ENCODE measurements at regions not wholly inside any gene's neighbourhood (a gene's known extent, or its start where the extent isn't known, plus 50 kb on each side); places are given as distances from the start of the nearest gene placed in this dataset.
"Not testable (repeated sequence)": the region's sequence is repeated elsewhere in the genome, so short reads cannot be mapped to it uniquely, and the experiment has no call there.

DNA sequence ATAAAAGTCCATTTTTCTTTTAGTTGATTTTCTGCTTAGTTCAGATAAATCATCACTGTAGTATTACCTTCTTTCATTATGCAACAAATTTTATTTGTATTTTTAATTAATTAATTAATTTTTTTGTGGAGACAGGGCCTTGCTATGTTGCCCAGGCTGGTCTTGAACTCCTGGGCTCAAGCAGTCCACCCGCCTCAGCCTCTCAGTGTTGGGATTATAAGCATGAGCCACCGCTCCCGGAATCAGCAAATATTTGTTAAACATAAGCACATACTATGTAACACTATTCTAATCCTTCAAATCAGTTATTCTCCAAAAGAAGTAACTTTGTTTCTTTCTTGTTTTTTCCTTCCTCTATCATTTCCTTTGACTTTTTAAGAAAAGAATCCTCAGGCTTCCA is 584.8 kb upstream of the ANKRD30A start:
- DNase-seq: no peak

DNA sequence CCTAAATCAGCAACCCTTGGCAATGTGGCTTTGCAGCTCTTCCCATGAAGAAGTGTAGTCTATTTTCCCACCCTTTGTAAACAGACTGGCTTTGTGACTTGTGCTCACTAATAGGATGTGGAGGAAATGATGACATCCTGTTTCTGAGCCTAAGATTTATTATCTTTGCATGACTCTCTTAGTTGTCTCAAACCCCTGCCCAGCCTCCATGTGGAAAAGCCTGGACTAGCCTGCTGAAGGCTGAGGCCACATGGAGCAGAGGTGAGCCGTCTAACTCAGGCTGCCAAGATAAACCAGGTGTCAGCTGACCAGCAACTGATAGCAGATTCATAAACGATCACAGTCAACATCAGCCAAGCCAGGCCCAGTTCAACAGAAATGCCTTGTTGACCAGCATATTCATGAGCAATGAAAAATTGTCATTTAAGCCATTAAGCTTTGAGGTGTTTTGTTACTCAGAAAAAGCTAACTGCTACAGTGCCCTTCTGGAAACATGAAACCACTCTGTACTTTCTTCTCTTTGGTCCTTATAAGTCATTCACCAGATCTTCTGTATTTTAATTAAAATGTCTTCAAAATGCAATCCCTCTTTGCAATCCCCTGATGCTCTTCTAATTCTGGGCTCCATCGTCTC is 586.3 kb upstream of the ANKRD30A start:
- DNase-seq: peak in 1 of 2 experiments; percentile 69

DNA sequence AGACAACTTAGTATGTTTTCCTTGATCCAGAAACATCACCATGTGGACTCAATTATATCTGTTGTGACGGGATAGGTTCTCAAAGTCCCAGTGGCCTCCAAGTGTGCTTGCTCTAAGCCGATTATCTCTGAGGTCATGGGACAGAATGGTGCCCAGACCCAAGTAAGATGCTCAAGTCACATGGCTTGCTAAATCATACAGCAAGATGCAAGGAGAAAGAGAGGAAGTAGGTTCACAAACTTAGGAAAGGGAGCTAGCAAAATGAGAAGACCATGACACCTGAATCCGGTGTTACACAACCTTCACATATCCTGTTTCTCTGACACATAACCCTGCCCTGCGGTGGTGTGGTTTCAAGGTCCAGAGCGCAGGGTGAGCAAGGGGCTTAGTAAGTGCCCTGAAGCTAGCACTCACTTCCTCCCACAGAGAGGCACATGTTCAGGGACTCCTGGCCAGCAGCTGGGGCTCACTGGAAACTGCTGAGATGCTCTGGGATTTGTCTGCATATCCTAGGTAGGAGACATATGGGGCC is 590.9 kb upstream of the ANKRD30A start:
- DNase-seq: peak; percentile 59 to 92

DNA sequence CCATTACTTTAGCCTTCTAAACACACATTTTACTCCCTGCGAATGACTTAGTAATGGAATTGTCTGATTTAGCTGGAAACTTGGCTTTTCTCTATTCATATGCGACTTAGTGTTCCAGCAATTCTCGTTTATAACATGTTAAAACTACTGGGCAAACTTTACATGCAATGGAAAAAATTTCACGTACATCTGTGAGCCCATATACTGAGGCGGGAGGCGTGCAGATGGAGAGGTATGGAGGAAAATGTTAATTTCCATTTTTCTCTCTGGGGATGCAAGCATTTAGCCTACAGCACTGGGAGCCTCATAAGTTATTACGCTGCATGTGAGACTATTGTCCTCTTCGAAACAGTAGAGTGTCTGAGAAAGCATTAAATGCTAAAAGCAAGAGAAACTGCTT is 591.5 kb upstream of the ANKRD30A start:
- no peak for DNase-seq

DNA sequence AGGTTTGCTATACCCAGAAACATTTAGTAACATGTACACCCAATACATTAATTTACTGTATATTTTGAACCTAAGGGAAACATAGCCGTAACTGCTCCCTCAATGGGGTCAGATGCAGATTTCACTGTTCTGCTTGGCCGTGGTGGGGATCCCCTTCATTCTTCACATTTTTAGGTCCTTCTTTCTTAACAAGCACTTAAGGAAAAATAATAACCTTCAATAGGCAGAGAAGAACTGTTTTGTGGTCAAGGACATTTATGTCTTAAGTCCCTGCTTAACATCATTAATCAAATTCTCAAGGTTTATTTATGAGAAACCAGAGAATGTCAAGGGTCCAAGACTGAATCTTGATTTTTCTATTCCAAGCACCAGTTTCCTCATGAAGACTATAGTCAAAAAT is 592.1 kb upstream of the ANKRD30A start:
- no peak for DNase-seq

DNA sequence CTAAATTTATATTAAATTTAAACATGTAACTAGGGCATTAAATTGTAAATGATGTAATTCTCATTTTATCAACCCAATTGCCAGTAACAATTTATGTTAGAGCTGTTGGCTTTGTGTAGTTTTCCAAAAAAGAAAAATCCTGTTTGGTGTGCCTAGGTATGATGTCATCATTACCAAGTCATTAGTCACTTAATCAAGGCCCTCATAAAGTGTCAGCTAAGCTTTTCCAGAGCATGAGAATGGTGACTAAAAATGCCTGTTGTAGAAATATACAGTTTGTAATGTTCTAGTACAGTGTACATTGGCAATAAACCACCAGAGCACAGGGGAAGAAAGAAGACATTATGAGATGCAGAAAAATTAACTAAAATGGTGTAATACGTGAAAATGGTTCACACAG is 593.8 kb upstream of the ANKRD30A start:
- DNase-seq: peak in 1 of 2 experiments; percentile 1

DNA sequence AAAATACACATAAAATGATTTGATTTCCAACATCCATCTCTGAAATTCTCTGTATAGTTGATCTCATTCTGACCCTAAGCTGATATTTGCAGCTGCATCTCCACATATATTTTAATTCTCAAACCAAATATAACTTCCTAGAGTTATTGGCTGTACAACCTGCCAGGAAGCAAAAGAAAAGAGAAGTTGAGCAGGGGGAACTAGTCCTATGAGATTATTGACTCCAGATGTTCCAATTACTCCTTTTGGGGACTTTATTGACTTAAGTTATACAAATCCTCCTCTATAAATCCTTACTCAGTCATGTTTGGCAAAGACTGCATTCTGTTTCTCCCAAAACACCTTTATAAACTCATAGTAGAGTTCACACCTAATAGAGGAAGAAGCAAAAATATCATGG is 599.4 kb upstream of the ANKRD30A start:
- no peak for DNase-seq

DNA sequence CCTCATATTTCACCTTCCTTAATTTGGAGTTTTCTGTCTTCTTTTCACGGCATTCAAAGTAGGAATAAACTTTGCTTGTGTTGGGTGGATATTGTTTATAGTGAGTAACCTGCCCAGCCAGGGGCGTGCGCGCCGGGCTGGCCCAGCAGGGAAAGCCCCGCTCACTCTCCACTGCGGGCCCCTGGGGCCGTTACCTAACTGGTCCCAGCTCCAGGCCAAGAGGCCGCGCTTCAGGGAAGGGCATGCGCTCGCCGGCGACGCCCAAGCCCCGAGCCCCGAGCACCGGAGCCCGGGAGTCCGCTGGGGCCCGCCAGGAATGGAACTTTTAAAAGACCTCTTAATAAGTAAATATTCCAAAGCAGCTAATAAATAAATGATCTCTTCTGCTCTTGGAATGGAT is 601.3 kb upstream of the ANKRD30A start:
- DNase-seq: not testable (repeated sequence)

DNA sequence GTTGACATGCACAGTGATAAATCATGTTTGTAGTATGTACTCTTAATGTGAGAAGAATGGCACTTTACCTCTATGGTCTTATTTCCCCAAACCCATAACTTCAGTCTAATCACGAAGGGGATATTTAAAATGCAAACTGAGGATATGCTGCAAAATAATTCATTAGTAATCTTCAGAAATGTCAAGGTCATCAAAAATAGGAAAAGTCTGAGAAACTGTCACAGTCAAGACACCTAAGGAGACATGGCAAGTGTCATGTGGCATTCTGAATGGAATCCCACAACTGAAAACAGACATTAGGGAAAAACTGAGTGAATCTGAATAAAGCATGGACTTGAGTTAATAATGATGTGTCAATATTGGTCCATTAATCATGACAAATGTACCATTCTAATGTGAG is 605.5 kb upstream of the ANKRD30A start:
- no peak for DNase-seq

DNA sequence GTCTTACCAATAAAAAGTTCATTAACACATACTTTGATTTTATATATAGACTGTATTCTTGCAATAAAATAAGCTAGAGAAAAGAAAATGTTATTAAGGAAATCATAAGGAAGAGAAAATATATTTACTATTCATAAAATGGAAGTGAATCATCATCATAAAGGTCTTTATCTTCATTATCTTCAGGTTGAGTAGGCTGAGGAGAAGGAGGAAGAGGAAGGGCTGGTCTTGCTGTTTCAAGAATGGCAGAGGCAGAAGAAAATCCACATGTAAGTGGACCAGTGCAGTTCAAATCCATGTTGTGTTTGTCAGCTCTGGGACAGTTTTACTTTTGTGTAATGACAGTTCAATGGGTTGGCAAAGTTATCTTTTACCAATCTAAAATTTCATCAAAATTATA is 609.1 kb upstream of the ANKRD30A start:
- DNase-seq: no peak

DNA sequence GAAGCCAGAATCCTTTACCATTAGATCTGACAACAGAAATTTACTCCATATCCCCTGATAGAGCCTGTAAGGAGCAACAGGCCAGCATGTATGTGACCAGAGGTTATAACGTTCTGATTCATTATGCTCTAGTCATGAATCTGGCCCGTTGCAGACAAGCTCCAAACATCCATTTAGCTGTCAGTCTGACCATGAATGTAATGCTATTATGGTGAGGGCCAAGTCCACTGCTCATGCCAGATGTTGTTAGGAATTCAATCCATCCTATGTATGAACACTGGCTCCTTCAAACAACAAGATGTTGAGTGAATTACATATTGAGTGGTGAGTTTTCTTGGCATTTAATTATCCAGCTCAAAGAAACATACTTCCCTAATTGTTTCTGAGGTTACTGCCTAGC is 610.1 kb upstream of the ANKRD30A start:
- no peak for DNase-seq

DNA sequence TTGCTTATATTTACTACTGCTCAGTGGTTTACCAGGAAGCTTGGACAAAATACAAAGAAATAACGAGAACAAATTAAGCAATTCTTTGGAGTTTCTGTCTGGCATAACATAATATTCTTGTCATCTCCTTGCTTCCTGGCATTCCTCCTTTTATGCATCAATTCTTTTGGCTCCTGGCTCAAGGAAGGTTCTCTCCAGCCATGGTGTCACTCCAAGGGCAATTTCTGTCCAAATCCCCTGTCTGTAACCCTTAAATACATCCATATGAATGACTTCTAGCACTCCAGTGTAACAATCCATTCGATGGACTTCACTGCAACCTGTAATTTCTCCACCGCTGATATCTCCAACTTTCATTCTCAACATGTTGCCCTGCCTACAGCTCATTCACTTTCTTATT is 617.7 kb upstream of the ANKRD30A start:
- no peak for DNase-seq

DNA sequence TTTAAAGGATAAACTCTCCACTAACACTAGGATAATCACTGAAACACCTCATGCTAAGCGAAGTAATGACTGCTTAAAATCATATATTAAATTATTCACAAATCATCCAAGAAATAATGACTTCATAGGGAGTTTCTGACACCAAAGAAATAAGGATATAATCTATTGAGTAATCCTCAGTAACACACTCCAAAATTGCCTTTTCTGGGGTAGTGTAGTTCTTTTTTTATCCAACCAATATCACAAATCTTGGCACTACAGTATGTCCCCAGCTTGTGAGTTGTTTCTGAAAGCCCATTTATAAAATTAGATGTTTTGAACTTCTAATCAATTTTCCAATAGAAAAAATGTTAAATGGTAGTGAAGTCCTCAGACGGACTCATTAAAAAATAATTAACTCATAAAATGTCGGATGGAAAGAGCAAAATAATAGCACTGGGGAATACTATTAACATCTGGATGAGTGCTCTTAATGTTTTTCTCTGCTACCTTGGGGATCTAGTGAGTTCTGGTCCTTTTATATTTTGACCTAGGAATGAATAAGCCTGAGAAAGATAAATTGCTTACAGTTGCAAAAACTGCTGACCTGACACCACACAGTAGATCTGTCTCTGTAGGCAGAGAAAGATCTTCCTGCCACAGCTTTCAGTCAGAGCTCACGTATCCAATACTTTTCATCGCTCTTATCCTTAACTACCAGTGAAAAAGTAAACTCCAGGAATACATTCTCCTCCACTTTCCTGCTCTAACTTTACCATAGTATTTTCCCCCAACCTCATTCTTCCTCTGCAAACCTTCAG is 618.5 kb upstream of the ANKRD30A start:
- no peak for DNase-seq

DNA sequence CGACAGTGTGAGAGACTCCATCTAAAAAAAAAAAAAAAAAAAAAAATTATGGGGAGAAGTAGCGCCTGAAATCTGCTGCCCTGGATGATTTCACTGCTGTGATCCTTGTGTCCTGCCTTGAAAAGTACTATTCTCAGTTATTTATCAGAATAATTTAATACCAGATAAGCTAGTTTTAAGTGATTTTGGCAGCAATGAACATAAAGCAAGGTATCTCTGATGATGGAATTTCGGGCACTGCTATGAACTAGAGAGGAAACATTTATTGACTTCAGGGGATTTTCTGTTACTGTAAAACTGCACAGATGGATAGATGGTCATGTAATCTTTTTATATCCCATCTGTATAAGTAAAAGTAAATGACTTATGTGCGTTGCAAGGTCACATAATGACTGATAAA is 619.1 kb upstream of the ANKRD30A start:
- no peak for DNase-seq

DNA sequence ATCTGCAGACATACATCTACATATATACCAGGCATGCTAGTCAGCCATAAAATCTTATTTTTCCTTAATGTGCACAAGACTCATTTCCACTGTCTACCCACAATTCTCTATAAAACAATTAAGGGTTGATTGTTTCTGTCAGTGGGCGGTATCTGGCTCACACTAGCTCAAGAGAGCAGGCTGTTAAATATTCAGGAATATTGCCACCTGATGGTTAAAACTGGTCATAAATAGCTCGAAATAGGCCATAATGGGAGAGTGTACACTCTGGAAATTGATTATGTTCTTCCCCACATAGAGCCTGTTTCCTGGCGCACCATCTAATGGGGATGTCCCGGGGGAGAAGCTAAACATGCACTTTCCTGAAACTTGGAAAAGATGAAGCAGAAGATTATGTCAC is 620.6 kb upstream of the ANKRD30A start:
- no peak for DNase-seq

DNA sequence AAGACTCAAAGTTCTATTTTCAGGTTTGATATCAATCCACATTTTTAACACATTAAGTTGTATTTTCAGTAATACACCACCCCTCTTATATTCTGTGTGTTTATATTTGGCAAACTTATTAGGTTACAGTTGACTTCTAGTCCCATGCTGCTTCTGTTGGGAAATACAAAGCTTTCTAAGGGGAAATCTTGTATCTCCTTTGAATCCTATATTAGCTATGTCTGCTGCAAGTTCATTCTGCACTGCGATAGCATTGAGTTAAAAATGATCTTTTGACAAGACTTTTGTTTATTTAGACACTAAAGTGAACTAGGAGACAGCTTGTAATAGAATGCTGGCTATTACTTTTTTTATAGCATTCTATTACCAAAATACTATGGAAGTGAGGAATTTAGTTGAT is 625.1 kb upstream of the ANKRD30A start:
- DNase-seq: no peak

DNA sequence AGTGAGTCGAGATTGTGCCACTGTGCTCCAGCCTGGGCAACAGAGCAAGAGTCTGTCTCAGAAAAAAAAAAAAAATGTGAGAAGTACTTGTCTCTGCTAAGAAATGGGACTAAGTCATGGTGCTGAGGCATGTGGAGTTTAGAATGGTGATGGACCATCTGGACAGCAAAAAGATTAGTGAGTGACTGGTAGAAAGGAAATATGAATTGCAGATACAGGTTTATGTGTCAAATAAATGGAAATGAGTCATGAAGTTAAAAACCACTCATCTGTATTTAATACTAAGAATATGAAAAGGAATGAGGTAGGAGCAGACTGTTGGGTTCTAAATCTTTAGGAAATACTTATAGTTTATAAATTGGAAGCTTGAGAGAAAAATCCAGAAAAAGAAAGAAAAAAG is 625.7 kb upstream of the ANKRD30A start:
- DNase-seq: no peak

DNA sequence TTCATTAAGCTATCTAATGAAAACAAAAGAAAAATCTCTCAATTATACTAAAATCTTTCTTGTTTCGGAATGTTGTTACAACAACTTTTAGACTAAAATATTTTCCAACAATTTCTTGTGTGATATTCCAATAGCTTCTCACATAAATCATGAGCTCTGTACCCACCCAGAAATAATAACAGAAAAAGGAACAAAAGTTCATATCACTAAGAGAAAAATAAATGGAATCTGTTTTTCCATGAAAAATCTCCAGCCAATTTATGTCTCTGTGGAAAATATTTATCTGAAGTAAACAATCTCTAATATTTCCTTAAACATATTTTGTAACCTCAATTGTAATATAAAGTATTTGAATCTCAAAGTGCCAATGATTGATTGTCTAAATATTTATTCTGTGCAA is 628.6 kb upstream of the ANKRD30A start:
- DNase-seq: no peak

DNA sequence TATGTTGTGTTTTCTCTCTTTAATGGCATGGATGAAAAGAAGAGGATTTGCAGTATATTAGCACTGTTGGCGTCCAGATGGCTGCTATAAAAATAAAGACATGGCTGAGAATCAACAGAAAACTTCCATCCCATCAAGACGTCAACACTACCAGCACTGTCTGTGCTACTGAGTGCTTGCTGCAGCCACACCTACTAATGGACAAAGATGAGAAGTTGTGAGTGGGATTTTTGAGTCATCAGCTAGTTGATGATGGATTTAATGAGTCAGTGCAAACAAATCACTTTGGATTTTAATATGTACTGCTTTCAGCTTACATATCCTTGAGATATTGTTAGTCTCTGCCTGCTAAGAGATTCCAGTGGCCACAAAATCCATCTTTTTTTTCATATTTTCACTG is 631.0 kb upstream of the ANKRD30A start:
- DNase-seq: no peak

DNA sequence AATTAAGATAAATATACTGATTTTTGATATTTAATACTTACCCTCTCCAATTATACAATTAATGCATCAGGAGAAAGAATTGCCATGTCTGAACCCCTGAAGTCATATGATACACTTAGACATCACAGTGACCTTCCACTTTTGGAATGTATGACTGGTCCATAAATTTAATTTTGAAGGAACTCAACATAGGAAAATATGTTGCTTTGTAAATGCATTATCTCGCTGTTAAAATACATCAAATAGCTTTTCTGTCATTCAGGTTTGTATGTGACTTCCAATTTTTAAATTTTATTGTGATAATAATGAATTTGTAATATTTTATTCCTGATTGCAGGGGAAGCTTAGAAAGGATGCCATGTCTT is 631.9 kb upstream of the ANKRD30A start:
- DNase-seq: no peak

DNA sequence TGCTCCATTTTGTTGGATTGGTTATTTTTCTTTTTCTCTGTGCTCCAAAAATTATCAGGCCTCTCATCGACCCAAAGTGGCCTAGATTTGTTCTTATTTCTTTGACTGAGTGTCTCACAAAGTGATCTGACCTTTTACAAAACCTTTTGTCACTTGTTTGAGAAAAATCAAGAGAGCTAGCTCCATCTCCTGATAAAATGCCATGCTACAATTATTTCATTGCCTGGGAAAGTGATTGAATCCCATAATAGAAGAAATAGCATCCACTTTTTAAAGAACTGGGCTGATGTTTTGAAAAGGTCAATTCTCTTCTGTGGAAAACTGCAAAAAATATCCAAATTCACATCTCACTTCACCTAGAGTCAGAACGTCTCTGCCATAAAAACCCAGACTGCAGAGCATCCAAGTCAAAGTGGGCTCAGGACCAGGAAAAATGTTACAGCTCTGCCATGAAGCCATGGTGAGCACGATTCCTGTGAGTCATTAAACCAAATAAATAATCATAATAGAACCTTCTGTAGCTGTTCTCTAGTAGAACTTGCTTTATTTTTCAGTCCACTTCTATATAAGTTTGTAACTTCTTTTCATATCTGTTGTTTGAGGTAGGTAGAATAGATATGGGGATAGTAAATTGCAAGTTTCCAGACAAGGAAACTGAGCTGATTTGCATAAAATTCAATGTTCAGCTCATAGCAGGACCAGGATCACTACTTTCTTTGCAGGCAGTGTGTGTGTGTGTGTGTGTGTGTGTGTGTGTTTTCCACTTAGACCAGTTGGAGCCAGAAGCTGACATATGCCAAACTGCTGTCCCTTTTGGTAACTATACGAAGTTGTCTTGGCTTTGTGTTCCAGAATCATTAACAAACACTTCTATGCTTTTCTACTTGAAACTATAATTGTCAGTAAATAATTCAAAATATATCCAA is 632.5 kb upstream of the ANKRD30A start:
- DNase-seq: no peak

DNA sequence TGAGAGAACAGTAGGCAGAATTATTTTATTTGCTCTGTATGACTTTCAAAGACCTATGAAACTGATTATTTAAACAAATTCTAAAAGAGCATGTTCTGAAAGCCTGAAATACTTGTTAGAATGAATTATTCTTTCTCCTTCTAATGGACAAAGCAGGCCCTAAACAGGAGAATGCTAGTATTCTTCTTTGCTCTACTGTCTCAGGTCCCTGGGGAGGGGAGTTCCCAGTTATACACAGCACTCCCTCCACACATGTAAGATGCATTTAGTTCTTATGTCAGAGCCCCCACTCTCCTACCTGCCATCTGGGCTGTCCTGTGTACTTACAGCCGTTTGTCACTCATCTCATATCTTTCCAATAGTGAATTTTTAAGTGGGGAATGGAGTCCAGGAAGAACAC is 633.5 kb upstream of the ANKRD30A start:
- DNase-seq: no peak

DNA sequence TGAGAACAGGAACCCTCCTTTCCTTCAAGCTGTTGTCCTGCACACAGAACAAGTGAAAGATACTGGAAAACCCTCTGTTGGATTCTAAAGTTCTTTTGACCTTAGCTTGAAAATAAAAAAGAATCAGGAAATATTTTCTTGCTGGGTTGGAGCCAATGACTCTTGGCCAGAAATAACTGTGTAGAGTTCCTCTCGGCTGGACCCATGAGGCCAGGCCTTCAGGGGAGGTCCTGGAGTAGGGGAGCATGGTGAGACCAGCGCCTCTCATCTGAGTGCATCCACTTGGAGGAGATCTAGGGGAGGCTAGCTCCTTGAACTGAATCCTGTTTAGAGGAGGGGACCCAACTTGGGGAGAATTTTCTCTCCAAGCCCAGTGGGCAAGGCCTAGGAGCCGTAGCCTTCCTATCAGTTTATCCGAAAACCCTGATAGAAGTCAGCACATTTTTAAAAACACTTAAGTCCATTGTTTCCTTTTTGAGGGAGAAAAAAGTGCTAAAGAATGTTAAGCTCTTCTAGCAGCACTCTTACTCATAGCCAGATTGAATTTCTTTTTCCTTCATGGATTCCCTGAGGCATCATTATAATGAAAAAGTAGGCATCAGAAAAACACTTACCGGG is 635.7 kb upstream of the ANKRD30A start:
- DNase-seq: no peak

Data from SW 1271 (cell line).